Activated naive CD8-positive, alpha-beta T cell treated with anti-CD3 and anti-CD28 coated beads, Interleukin-2, amount 50 U/mL, for 24 hours (primary cell): ENCODE measurements at regions not wholly inside any gene's neighbourhood (a gene's known extent, or its start where the extent isn't known, plus 50 kb on each side); places are given as distances from the start of the nearest gene placed in this dataset.

Experiments
- ATAC-seq: fragments of 150-1000 bp; cut with Tn5 transposase; one replicate; pipeline ENCODE4 v1.10.0; 2021
- DNase-seq: peaks from one replicate; pipeline ENCODE4 v3.0.0; 2021
- H3K27ac Mint-ChIP-seq: one replicate; pipeline ENCODE4 v1.8.0; 2021; ENCODE audit warnings: mild to moderate bottlenecking, mixed read lengths
- H3K27me3 Mint-ChIP-seq: one replicate; pipeline ENCODE4 v1.8.0; 2021; ENCODE audit warnings: mixed read lengths
- H3K36me3 Mint-ChIP-seq: one replicate; pipeline ENCODE4 v1.8.0; 2021; ENCODE audit warnings: low read depth, mixed read lengths
- H3K4me1 Mint-ChIP-seq: one replicate; pipeline ENCODE4 v1.8.0; 2021; ENCODE audit warnings: mixed read lengths
- H3K4me3 Mint-ChIP-seq: one replicate; pipeline ENCODE4 v1.8.0; 2021; ENCODE audit warnings: mild to moderate bottlenecking, moderate library complexity, mixed read lengths
- H3K9me3 Mint-ChIP-seq: one replicate; pipeline ENCODE4 v1.8.0; 2021; ENCODE audit warnings: mixed read lengths

DNA sequence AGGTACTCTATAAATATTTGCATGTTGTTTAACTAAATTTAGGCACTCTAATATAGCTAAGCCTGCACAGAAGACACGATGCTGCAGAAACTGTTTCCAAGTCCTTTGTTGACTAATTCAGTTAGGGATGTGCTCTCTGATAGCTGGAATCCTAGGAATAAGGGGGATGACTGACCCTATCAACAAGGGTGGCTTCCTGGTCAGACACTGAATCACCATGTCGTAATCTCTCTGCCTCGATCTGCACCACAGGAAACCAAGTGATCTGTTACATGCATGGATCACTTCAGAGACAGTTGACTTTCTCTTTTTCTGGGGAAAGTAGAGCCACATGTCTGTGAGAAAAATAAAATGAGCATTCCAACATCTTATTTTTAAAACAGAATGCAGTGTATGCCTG lies 169.1 kb downstream of the GUCY2F start:
- H3K4me3 Mint-ChIP-seq, result no peak overlapping the region
- no peak for ATAC-seq
- no peak for DNase-seq
- H3K9me3 Mint-ChIP-seq, result no peaks in the 10 kb centered on the region
- H3K27ac Mint-ChIP-seq, result no peak overlapping the region
- no peaks in the 10 kb centered on the region for H3K36me3 Mint-ChIP-seq
- H3K4me1 Mint-ChIP-seq, result no peaks in the 10 kb centered on the region
- H3K27me3 Mint-ChIP-seq, result no peaks in the 10 kb centered on the region

- Mint-ChIP-seq H3K27ac (no peak overlapping the region), H3K4me1 (no peaks in the 10 kb centered on the region), H3K4me3 (no peak overlapping the region), H3K36me3 (no peaks in the 10 kb centered on the region), H3K27me3 (no peaks in the 10 kb centered on the region), H3K9me3 (no peaks in the 10 kb centered on the region)
- no peak for ATAC-seq
- no peak for DNase-seq
Observed at GRCh38 chrX:109310031-109310430, 171.9 kb downstream of the GUCY2F start.

DNA sequence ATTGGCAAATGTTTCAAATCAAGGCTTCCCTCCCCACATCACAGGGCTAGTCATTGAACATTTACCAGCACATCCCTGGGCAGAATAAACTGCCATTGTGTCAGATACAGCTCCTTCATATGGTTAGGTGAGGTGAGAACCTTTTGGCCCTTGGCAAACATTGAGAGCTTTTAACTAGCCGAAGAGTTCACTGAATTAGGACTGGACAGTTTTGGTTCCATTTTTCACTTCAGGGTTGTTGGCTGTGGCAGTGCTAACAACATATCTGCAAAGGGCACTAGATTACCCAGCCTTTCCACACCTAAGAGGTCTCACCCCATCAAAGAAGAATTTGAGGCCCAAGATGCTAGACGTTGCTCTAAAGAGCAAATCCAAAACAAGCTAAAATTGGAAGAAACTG lies 180.7 kb downstream of the GUCY2F start:
- H3K4me3 Mint-ChIP-seq, result no peak overlapping the region
- ATAC-seq (no peak), DNase-seq (no peak)
- no peak overlapping the region for H3K27ac Mint-ChIP-seq
- H3K27me3 Mint-ChIP-seq, result no peaks in the 10 kb centered on the region
- H3K9me3 Mint-ChIP-seq, result no peaks in the 10 kb centered on the region
- no peaks in the 10 kb centered on the region for H3K4me1 Mint-ChIP-seq
- no peaks in the 10 kb centered on the region for H3K36me3 Mint-ChIP-seq

DNA sequence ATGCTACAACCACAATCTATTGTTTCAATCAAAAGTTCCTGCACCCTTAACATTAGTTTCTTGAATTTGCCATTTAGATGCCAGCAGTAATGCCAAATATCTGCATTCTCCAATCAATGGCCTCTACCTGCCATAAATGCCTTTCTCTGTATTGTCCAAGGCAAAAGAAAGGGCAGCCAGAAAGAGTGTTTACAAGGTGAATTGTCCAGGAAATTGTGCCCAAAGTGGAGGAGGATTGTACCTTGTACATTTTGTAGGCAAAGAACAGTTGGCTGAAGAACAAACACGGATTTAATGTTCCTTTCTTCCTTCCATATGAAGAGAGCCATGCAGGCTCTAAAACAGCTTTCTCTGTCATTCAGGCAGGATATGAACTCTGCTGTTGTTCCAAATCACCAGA lies 181.5 kb downstream of the GUCY2F start:
- ATAC-seq, result no peak
- no peak overlapping the region for H3K27ac Mint-ChIP-seq
- no peak overlapping the region for H3K4me3 Mint-ChIP-seq
- H3K9me3 Mint-ChIP-seq, result no peaks in the 10 kb centered on the region
- DNase-seq, result no peak
- H3K36me3 Mint-ChIP-seq, result no peaks in the 10 kb centered on the region
- H3K27me3 Mint-ChIP-seq, result no peaks in the 10 kb centered on the region
- H3K4me1 Mint-ChIP-seq, result no peaks in the 10 kb centered on the region

DNA sequence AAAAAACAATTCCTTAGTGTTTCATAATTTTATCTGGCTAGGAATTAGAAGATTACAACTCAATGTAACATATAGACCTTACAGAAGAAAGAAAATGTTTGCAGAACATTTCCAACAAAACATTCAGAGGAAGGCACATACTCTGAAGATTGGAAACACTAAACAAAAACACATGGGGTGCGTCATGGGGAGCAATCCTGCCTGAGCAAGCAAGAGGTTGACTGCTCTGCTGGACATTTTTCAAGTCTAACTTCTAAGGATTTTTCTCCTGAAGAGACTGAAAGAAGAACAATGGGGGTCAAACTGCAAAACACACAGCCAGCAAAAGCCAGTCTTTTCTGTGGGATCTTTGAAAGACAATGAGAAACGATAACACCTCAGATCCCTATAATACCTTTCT lies 182.8 kb downstream of the GUCY2F start:
- Mint-ChIP-seq H3K4me1 (no peaks in the 10 kb centered on the region), H3K9me3 (no peaks in the 10 kb centered on the region), H3K36me3 (no peaks in the 10 kb centered on the region), H3K27ac (no peak overlapping the region), H3K4me3 (no peak overlapping the region), H3K27me3 (no peaks in the 10 kb centered on the region)
- ATAC-seq (no peak), DNase-seq (no peak)

DNA sequence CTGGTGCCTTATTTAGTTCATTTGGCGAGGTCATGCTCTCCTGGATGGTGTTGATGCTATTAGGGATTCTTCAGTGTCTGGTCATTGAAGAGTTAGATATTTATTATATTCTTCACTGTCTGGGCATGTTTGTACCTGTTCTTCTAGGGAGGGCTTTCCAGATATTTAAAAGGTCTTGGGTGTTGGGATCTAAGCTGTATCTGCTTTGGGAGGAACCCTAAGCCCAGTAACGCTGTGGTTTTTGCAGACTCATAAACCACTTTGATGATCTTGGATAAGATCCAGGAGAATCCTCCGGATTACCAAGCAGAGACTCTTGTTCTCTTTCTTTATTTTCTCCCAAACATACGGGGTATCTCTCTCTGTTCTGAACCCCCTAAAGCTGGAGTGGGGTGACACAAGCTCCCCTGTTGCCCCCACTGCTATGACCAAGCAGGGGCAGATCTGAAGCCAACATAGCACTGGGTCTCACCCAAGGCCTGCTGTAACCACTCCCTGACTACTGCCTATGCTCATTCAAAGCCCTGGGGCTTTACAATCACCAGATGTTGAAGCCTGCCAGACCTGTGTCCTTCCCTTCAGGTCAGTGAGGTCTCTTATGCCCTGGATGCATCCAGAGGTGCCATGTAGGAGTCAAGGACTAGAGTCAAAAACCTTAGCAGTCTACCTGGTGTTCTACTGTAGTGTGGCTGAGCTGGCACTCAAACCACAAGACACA lies 187.6 kb downstream of the GUCY2F start:
- Mint-ChIP-seq H3K27me3 (no peaks in the 10 kb centered on the region), H3K4me1 (no peaks in the 10 kb centered on the region), H3K36me3 (no peaks in the 10 kb centered on the region), H3K4me3 (no peak overlapping the region), H3K27ac (no peak overlapping the region), H3K9me3 (no peaks in the 10 kb centered on the region)
- DNase-seq (no peak), ATAC-seq (no peak)

- Mint-ChIP-seq H3K27me3 (no peaks in the 10 kb centered on the region), H3K36me3 (no peaks in the 10 kb centered on the region), H3K4me3 (no peak overlapping the region), H3K4me1 (no peaks in the 10 kb centered on the region), H3K9me3 (no peaks in the 10 kb centered on the region), H3K27ac (no peak overlapping the region)
- DNase-seq (no peak), ATAC-seq (no peak)
Observed at GRCh38 chrX:109283870-109284269, 198.0 kb downstream of the GUCY2F start.

- H3K36me3 Mint-ChIP-seq, result no peaks in the 10 kb centered on the region
- H3K27ac Mint-ChIP-seq, result no peak overlapping the region
- H3K9me3 Mint-ChIP-seq, result peaks cover under 1% of the 10 kb centered on the region
- DNase-seq (no peak), ATAC-seq (no peak)
- no peaks in the 10 kb centered on the region for H3K4me1 Mint-ChIP-seq
- no peak overlapping the region for H3K4me3 Mint-ChIP-seq
- no peaks in the 10 kb centered on the region for H3K27me3 Mint-ChIP-seq
Observed at GRCh38 chrX:109281483-109282275, 200.2 kb downstream of the GUCY2F start.

- Mint-ChIP-seq H3K9me3 (peaks cover 4% of the 10 kb centered on the region), H3K27ac (no peak overlapping the region), H3K27me3 (no peaks in the 10 kb centered on the region), H3K4me1 (peaks cover 2% of the 10 kb centered on the region), H3K36me3 (no peaks in the 10 kb centered on the region), H3K4me3 (no peak overlapping the region)
- ATAC-seq, result no peak
- no peak for DNase-seq
Observed at GRCh38 chrX:109274806-109275205, 207.1 kb downstream of the GUCY2F start.

GRCh38 chrX:109270580-109271484 lies 211.1 kb downstream of the GUCY2F start:
- Mint-ChIP-seq H3K9me3 (no peaks in the 10 kb centered on the region), H3K36me3 (no peaks in the 10 kb centered on the region), H3K4me1 (peaks cover 2% of the 10 kb centered on the region), H3K27me3 (no peaks in the 10 kb centered on the region), H3K27ac (no peak overlapping the region), H3K4me3 (no peak overlapping the region)
- ATAC-seq (peak; percentile 92), DNase-seq (peak; percentile 24)

DNA sequence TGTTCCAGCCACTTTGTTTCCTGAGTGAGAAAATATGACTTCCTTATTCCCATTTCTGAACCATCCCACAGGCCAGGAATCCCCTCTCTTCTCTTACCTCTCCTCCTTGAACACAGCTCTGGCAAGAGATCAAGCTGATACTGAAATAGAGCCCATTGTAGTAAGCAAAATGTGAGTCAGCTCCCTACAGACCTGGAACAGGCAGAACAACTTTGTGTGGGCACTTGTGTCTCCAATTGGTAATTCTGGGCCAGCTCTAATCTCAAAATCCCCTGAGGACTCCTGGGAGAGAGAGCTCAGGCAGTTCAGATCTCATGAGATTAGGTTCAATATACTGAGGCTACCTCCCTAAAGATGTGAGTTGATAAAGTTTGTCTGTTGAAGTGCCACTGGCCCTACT lies 213.5 kb downstream of the GUCY2F start:
- H3K9me3 Mint-ChIP-seq, result no peaks in the 10 kb centered on the region
- no peak overlapping the region for H3K4me3 Mint-ChIP-seq
- ATAC-seq, result no peak
- no peaks in the 10 kb centered on the region for H3K27me3 Mint-ChIP-seq
- H3K27ac Mint-ChIP-seq, result no peak overlapping the region
- no peaks in the 10 kb centered on the region for H3K36me3 Mint-ChIP-seq
- no peak for DNase-seq
- H3K4me1 Mint-ChIP-seq, result peaks cover 2% of the 10 kb centered on the region

GRCh38 chrX:109266034-109266433 lies 215.9 kb downstream of the GUCY2F start:
- H3K27me3 Mint-ChIP-seq, result no peaks in the 10 kb centered on the region
- H3K4me3 Mint-ChIP-seq, result no peak overlapping the region
- H3K9me3 Mint-ChIP-seq, result no peaks in the 10 kb centered on the region
- ATAC-seq (no peak), DNase-seq (no peak)
- no peaks in the 10 kb centered on the region for H3K4me1 Mint-ChIP-seq
- H3K27ac Mint-ChIP-seq, result no peak overlapping the region
- no peaks in the 10 kb centered on the region for H3K36me3 Mint-ChIP-seq

- Mint-ChIP-seq H3K36me3 (no peaks in the 10 kb centered on the region), H3K4me3 (no peak overlapping the region), H3K9me3 (no peaks in the 10 kb centered on the region), H3K27me3 (no peaks in the 10 kb centered on the region), H3K4me1 (no peaks in the 10 kb centered on the region), H3K27ac (no peak overlapping the region)
- ATAC-seq, result no peak
- no peak for DNase-seq
Observed at GRCh38 chrX:109264878-109265277, 217.0 kb downstream of the GUCY2F start.

DNA sequence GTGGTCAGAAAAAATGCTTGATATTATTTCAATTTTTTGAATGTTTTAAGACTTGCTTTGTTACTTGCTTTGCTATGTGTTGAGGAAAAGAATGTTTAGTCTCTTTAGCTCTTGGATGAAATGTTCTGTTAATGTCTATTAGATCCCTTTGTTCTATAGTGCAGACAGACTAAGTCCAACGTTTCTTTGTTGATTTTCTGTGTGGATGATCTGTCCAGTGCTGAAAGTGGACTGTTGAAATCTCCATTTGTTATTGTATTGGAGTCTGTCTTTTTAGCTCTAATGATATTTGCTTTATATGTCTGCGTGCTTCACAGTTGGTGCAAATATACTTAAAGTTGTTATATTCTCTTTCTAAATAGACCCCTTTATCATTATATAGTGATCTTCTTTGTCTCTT lies 220.6 kb downstream of the GUCY2F start:
- H3K27ac Mint-ChIP-seq, result no peak overlapping the region
- H3K27me3 Mint-ChIP-seq, result no peaks in the 10 kb centered on the region
- H3K4me1 Mint-ChIP-seq, result no peaks in the 10 kb centered on the region
- no peak overlapping the region for H3K4me3 Mint-ChIP-seq
- DNase-seq, result no peak
- ATAC-seq, result no peak
- no peaks in the 10 kb centered on the region for H3K36me3 Mint-ChIP-seq
- no peaks in the 10 kb centered on the region for H3K9me3 Mint-ChIP-seq

GRCh38 chrX:109252789-109253188 lies 229.1 kb downstream of the GUCY2F start:
- H3K4me1 Mint-ChIP-seq, result no peaks in the 10 kb centered on the region

More at GRCh38 chrX:109252789-109253188, 229.1 kb downstream of the GUCY2F start:
- no peak for DNase-seq
- H3K27ac Mint-ChIP-seq, result no peak overlapping the region
- no peaks in the 10 kb centered on the region for H3K36me3 Mint-ChIP-seq
- H3K4me3 Mint-ChIP-seq, result no peak overlapping the region
- ATAC-seq, result no peak
- H3K27me3 Mint-ChIP-seq, result no peaks in the 10 kb centered on the region
- H3K9me3 Mint-ChIP-seq, result peaks cover 14% of the 10 kb centered on the region
